Choroid plexus epithelial cell (primary cell): ENCODE measurements at regions not wholly inside any gene's neighbourhood (a gene's known extent, or its start where the extent isn't known, plus 50 kb on each side); places are given as distances from the start of the nearest gene placed in this dataset.

Experiments
- DNase-seq: peaks from one replicate; pipeline ENCODE4 v3.0.0-alpha.2; 2010; ENCODE audit warnings: low read depth
- H3K4me3 ChIP-seq: 2 replicates; pipeline ENCODE4 v1.5.1; 2011; ENCODE audit warnings: low read depth, mild to moderate bottlenecking, control low read depth, low read length, moderate library complexity
- CTCF ChIP-seq: conservative IDR thresholded peaks from 2 replicates; pipeline ENCODE4 v1.5.1; 2011; ENCODE audit warnings: low read depth, mild to moderate bottlenecking, control low read depth, inconsistent platforms, low read length, moderate library complexity

GRCh38 chr1:193697115-193697762 lies 510.8 kb upstream of the B3GALT2 start:
- TF ChIP-seq CTCF, result no peak
- no peak overlapping the region for H3K4me3 ChIP-seq
- no peak for DNase-seq

GRCh38 chr1:193694741-193695140 lies 508.3 kb upstream of the B3GALT2 start:
- TF ChIP-seq CTCF, result no peak
- no peak overlapping the region for H3K4me3 ChIP-seq
- DNase-seq, result no peak

- TF ChIP-seq CTCF, result no peak
- no peak overlapping the region for H3K4me3 ChIP-seq
- DNase-seq, result no peak
Measured at GRCh38 chr1:193685986-193686385, 499.6 kb upstream of the B3GALT2 start.

GRCh38 chr1:193681422-193681821 lies 495.0 kb upstream of the B3GALT2 start:
- no peak overlapping the region for H3K4me3 ChIP-seq
- TF ChIP-seq CTCF, result no peak
- no peak for DNase-seq

- no peak for TF ChIP-seq CTCF
- no peak overlapping the region for H3K4me3 ChIP-seq
- no peak for DNase-seq
Measured at GRCh38 chr1:193680924-193681316, 494.5 kb upstream of the B3GALT2 start.

GRCh38 chr1:193680247-193680923 lies 494.0 kb upstream of the B3GALT2 start:
- no peak for TF ChIP-seq CTCF

GRCh38 chr1:193677874-193678273 lies 491.5 kb upstream of the B3GALT2 start:
- TF ChIP-seq CTCF, result no peak
- no peak overlapping the region for H3K4me3 ChIP-seq
- DNase-seq, result no peak

More at GRCh38 chr1:193680247-193680923, 494.0 kb upstream of the B3GALT2 start:
- no peak overlapping the region for H3K4me3 ChIP-seq
- no peak for DNase-seq
